ENCODE measurements at regions not wholly inside any gene's neighbourhood (a gene's known extent, or its start where the extent isn't known, plus 50 kb on each side); places are given as distances from the start of the nearest gene placed in this dataset.

GRCh38 chr20:51159981-51160380 lies 137.1 kb upstream of the KCNG1 start:
- Mint-ChIP-seq H3K4me3 (no peak overlapping the region), H3K4me1 (peaks cover 5% of the 10 kb centered on the region), H3K9me3 (no peaks in the 10 kb centered on the region), H3K27ac (no peak overlapping the region), H3K36me3 (no peaks in the 10 kb centered on the region)
- DNase-seq (ENCODE audit: low spot score in 2 of 2) (no peak), ATAC-seq (no peak)

GRCh38 chr20:51159303-51159702 lies 136.4 kb upstream of the KCNG1 start:
- Mint-ChIP-seq H3K27ac (no peak overlapping the region), H3K9me3 (no peaks in the 10 kb centered on the region), H3K4me1 (peaks cover 5% of the 10 kb centered on the region), H3K4me3 (no peak overlapping the region), H3K36me3 (no peaks in the 10 kb centered on the region)
- ATAC-seq, result no peak
- no peak for DNase-seq (ENCODE audit: low spot score in 2 of 2)

GRCh38 chr20:51158226-51158625 lies 135.3 kb upstream of the KCNG1 start:
- Mint-ChIP-seq H3K9me3 (no peaks in the 10 kb centered on the region), H3K4me3 (no peak overlapping the region), H3K36me3 (no peaks in the 10 kb centered on the region), H3K27ac (no peak overlapping the region), H3K4me1 (peaks cover 5% of the 10 kb centered on the region)
- DNase-seq (ENCODE audit: low spot score in 2 of 2) (no peak), ATAC-seq (no peak)

- DNase-seq (ENCODE audit: low spot score in 2 of 2) (no peak), ATAC-seq (no peak)
- Mint-ChIP-seq H3K36me3 (no peaks in the 10 kb centered on the region), H3K4me1 (peaks cover 5% of the 10 kb centered on the region), H3K4me3 (no peak overlapping the region), H3K9me3 (no peaks in the 10 kb centered on the region), H3K27ac (no peak overlapping the region)
These were observed 133.4 kb upstream of the KCNG1 start for GRCh38 chr20:51156041-51156982.

DNA sequence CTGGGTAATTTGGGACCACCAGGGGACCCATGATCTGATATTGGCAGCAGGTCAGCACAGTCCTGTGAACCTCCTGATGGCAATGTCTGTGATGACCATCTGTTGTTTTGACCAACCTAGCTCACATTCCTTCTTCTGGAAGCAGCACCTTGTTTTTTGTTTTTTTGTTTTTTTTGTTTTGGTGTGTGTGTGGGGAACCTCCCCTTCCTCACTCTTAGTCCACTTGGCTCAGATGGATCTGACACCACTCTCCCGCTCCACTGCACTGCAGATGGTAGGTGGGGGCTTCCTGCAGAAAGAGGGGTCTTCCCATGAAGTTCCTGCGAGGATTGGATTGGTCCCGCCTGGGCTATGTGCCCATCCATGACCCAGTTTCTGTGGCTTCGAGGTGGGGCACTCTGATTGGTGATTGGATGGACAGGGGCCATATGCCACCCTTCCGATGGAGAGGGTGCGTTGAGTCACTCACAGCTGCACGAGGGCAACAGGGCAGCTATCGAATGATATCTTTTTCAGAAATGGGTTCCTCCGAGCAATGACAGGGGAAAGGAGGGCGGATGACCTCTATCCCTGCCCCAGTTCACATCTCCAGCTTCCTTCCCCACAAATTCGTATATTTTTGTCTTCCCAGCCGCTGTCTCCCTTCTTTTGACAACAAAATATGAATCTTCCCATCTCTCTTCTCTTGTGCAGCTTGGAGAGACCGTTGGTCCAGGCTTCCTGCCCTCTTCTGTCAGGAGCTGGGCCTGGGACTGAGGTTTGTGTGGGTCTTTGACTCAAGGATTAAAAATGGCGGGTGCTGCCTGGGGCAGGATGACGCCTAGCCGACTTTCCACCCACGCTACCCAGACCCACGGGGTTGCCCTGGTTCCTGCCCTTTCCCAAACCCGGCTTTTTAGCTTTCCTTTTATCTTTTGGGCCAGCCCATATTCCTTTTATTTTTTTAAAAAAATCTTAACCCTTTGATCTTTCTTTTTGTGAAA lies 132.1 kb upstream of the KCNG1 start:
- ATAC-seq (no peak), DNase-seq (ENCODE audit: low spot score in 2 of 2) (no peak)
- peaks cover 5% of the 10 kb centered on the region for H3K4me1 Mint-ChIP-seq
- no peak overlapping the region for H3K27ac Mint-ChIP-seq
- H3K4me3 Mint-ChIP-seq, result no peak overlapping the region
- H3K36me3 Mint-ChIP-seq, result no peaks in the 10 kb centered on the region
- no peaks in the 10 kb centered on the region for H3K9me3 Mint-ChIP-seq

GRCh38 chr20:51153867-51154707 lies 131.2 kb upstream of the KCNG1 start:
- no peak overlapping the region for H3K4me3 Mint-ChIP-seq
- ATAC-seq (no peak), DNase-seq (ENCODE audit: low spot score in 2 of 2) (no peak)
- H3K36me3 Mint-ChIP-seq, result no peaks in the 10 kb centered on the region
- H3K9me3 Mint-ChIP-seq, result no peaks in the 10 kb centered on the region
- H3K27ac Mint-ChIP-seq, result no peak overlapping the region
- peaks cover 5% of the 10 kb centered on the region for H3K4me1 Mint-ChIP-seq

- Mint-ChIP-seq H3K4me1 (no peaks in the 10 kb centered on the region), H3K9me3 (peaks cover 7% of the 10 kb centered on the region), H3K4me3 (no peak overlapping the region), H3K27ac (no peak overlapping the region), H3K36me3 (no peaks in the 10 kb centered on the region)
- DNase-seq (ENCODE audit: low spot score in 2 of 2) (no peak), ATAC-seq (no peak)
These were observed 126.0 kb upstream of the KCNG1 start for GRCh38 chr20:51148941-51149340.

GRCh38 chr20:51144476-51144875 lies 121.6 kb upstream of the KCNG1 start:
- H3K27ac Mint-ChIP-seq, result no peak overlapping the region
- ATAC-seq (no peak), DNase-seq (ENCODE audit: low spot score in 2 of 2) (no peak)
- H3K9me3 Mint-ChIP-seq, result peaks cover 7% of the 10 kb centered on the region
- no peaks in the 10 kb centered on the region for H3K36me3 Mint-ChIP-seq
- no peak overlapping the region for H3K4me3 Mint-ChIP-seq
- H3K4me1 Mint-ChIP-seq, result no peaks in the 10 kb centered on the region

GRCh38 chr20:51143652-51144051 lies 120.7 kb upstream of the KCNG1 start:
- H3K4me1 Mint-ChIP-seq, result no peaks in the 10 kb centered on the region
- no peaks in the 10 kb centered on the region for H3K36me3 Mint-ChIP-seq
- ATAC-seq (no peak), DNase-seq (ENCODE audit: low spot score in 2 of 2) (no peak)
- no peak overlapping the region for H3K27ac Mint-ChIP-seq
- H3K4me3 Mint-ChIP-seq, result no peak overlapping the region
- H3K9me3 Mint-ChIP-seq, result peaks cover 7% of the 10 kb centered on the region

DNA sequence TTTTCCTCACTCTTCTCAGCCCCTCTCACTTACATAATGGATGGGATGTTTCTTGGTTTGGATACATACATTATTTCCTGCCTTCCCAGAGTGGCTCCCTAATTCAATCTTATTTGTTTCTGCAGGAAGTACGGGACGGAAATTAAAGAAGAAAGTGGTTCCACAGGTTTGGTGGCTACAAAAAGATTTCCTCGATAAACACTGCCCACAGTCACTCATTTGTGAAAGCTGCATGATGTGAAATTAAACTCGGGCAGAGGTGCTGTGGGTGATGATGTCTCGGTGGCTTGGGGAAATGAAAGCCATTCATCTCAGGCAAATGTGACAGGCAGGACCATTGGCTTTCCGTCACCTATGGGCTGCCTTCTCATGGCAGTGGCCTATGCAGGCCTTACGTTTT lies 119.5 kb upstream of the KCNG1 start:
- Mint-ChIP-seq H3K4me1 (no peaks in the 10 kb centered on the region), H3K27ac (no peak overlapping the region), H3K9me3 (peaks cover 7% of the 10 kb centered on the region), H3K4me3 (no peak overlapping the region), H3K36me3 (no peaks in the 10 kb centered on the region)
- ATAC-seq (no peak), DNase-seq (ENCODE audit: low spot score in 2 of 2) (no peak)

GRCh38 chr20:51140671-51141070 lies 117.8 kb upstream of the KCNG1 start:
- no peak for DNase-seq (ENCODE audit: low spot score in 2 of 2)
- H3K27ac Mint-ChIP-seq, result no peak overlapping the region
- H3K9me3 Mint-ChIP-seq, result peaks cover 2% of the 10 kb centered on the region
- H3K4me3 Mint-ChIP-seq, result no peak overlapping the region
- ATAC-seq, result no peak
- no peaks in the 10 kb centered on the region for H3K36me3 Mint-ChIP-seq
- no peaks in the 10 kb centered on the region for H3K4me1 Mint-ChIP-seq

DNA sequence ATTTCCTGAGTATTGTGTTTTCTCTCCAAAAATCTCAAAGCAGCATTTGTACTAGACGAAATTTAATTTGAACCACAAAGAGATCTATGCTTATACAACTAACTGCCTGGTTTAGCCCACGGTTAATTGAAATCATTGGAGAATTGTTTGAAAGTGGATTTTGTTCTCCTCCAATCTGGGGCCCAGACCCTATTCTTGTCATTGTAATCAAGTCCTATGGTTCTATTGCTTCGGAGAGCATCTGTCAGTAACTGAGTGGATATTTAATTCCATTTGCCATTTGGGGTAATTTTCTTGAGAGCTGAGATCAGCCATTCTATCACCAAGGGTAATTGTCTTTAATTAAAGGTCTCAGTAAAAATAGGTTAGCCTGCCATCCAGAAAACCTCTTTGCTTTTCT lies 117.0 kb upstream of the KCNG1 start:
- no peak for DNase-seq (ENCODE audit: low spot score in 2 of 2)
- Mint-ChIP-seq H3K36me3 (no peaks in the 10 kb centered on the region), H3K27ac (no peak overlapping the region), H3K4me3 (no peak overlapping the region), H3K9me3 (no peaks in the 10 kb centered on the region), H3K4me1 (peaks cover under 1% of the 10 kb centered on the region)
- ATAC-seq, result no peak

GRCh38 chr20:51138576-51138975 lies 115.7 kb upstream of the KCNG1 start:
- DNase-seq (ENCODE audit: low spot score in 2 of 2) (no peak), ATAC-seq (no peak)
- Mint-ChIP-seq H3K36me3 (no peaks in the 10 kb centered on the region), H3K27ac (no peak overlapping the region), H3K9me3 (no peaks in the 10 kb centered on the region), H3K4me1 (peaks cover 7% of the 10 kb centered on the region), H3K4me3 (no peak overlapping the region)

- ATAC-seq, result no peak
- Mint-ChIP-seq H3K4me3 (no peak overlapping the region), H3K4me1 (peaks cover 7% of the 10 kb centered on the region), H3K27ac (no peak overlapping the region), H3K36me3 (no peaks in the 10 kb centered on the region), H3K9me3 (no peaks in the 10 kb centered on the region)
- DNase-seq (ENCODE audit: low spot score in 2 of 2), result no peak
These were observed 114.6 kb upstream of the KCNG1 start for GRCh38 chr20:51137461-51137860.

Data from stimulated activated effector memory CD8-positive, alpha-beta T cell treated with anti-CD3 and anti-CD28 coated beads, Interleukin-12 subunit alpha, Interleukin-12 subunit beta, amount 100 ng/mL, for 72 hours (primary cell).